AG20443 (cell line): ENCODE measurements at regions not wholly inside any gene's neighbourhood (a gene's known extent, or its start where the extent isn't known, plus 50 kb on each side); places are given as distances from the start of the nearest gene placed in this dataset.
"Not testable (repeated sequence)": the region's sequence is repeated elsewhere in the genome, so short reads cannot be mapped to it uniquely, and the experiment has no call there.

Experiments
- DNase-seq: peaks from one replicate; pipeline ENCODE4 v3.0.0; 2012; ENCODE audit warnings: low spot score, mixed read lengths

- DNase-seq = no peak
These were observed 70.8 kb downstream of the YTHDF1 start for GRCh38 chr20:63145156-63145555.

- no peak for DNase-seq
These were observed 73.0 kb downstream of the YTHDF1 start for GRCh38 chr20:63142933-63143332.

- DNase-seq = no peak
These were observed 74.4 kb downstream of the YTHDF1 start for GRCh38 chr20:63141531-63141930.

GRCh38 chr20:63140514-63141433, 75.2 kb downstream of the YTHDF1 start:
- no peak for DNase-seq

- DNase-seq = no peak
These were observed 76.1 kb downstream of the YTHDF1 start for GRCh38 chr20:63139837-63140236.

GRCh38 chr20:63139356-63139755, 76.6 kb downstream of the YTHDF1 start:
- no peak for DNase-seq

- DNase-seq = no peak
These were observed 77.0 kb downstream of the YTHDF1 start for GRCh38 chr20:63138855-63139341.

- DNase-seq = no peak
These were observed 78.0 kb downstream of the YTHDF1 start for GRCh38 chr20:63137851-63138415.

GRCh38 chr20:63136296-63136695, 79.6 kb downstream of the YTHDF1 start:
- DNase-seq = no peak

GRCh38 chr20:63135411-63135810, 80.5 kb downstream of the YTHDF1 start:
- DNase-seq = no peak

- not testable (repeated sequence) for DNase-seq
These were observed 81.1 kb downstream of the YTHDF1 start for GRCh38 chr20:63134711-63135361.

- DNase-seq = no peak
These were observed 81.7 kb downstream of the YTHDF1 start for GRCh38 chr20:63134201-63134612.

- DNase-seq = no peak
These were observed 82.3 kb downstream of the YTHDF1 start for GRCh38 chr20:63133481-63134091.

GRCh38 chr20:63132715-63133471, 83.0 kb downstream of the YTHDF1 start:
- no peak for DNase-seq

GRCh38 chr20:63132131-63132714, 83.7 kb downstream of the YTHDF1 start:
- DNase-seq = no peak

GRCh38 chr20:63130658-63131577, 85.0 kb downstream of the YTHDF1 start:
- DNase-seq = no peak

GRCh38 chr20:63129991-63130657, 85.8 kb downstream of the YTHDF1 start:
- no peak for DNase-seq

- no peak for DNase-seq
These were observed 86.5 kb downstream of the YTHDF1 start for GRCh38 chr20:63129376-63129965.

GRCh38 chr20:63128956-63129355, 87.0 kb downstream of the YTHDF1 start:
- no peak for DNase-seq
